Hepatocyte (in vitro differentiated cells): ENCODE measurements at regions not wholly inside any gene's neighbourhood (a gene's known extent, or its start where the extent isn't known, plus 50 kb on each side); places are given as distances from the start of the nearest gene placed in this dataset.

Experiments
- CTCF ChIP-seq: fragments of 200-600 bp; sonication (generic); IDR thresholded peaks from 2 replicates; pipeline ENCODE4 v1.5.1; 2016; ENCODE audit warnings: antibody characterized with exemption, mild to moderate bottlenecking; ENCODE audit not compliant: poor library complexity
- EZH2 ChIP-seq: fragments of 200-600 bp; sonication (generic); IDR thresholded peaks from 2 replicates; pipeline ENCODE4 v1.6.1; 2016; ENCODE audit warnings: antibody characterized with exemption, mild to moderate bottlenecking, borderline replicate concordance
- EZH2phosphoT487 ChIP-seq: fragments of 200-600 bp; sonication (generic); IDR thresholded peaks from one replicate; pipeline ENCODE4 v1.6.1; 2018; ENCODE audit warnings: antibody characterized with exemption, mild to moderate bottlenecking, low read depth, moderate library complexity; ENCODE audit not compliant: unreplicated experiment, severe bottlenecking

DNA sequence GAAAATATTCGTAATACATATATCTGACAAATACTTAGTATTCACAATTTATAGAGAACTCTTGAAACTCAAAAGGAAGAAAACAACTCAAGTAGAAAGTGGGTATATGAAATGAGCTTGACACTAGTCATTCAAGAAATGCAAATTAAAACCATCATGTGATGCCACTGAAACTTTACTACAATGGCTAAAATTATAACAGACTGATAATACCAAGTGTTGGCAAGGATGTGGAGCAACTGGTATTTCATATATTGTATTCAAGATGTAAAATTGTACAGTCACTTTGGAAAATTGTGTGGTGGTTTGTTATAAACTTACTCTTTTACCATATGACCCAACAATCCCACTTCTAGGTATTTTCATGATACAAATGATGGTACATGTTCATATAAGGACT is 68.7 kb upstream of the AGTR1 start:
- no peak for TF ChIP-seq CTCF
- TF ChIP-seq EZH2, result no peak
- TF ChIP-seq EZH2phosphoT487, result no peak
